Osteocyte (in vitro differentiated cells): ENCODE measurements at regions not wholly inside any gene's neighbourhood (a gene's known extent, or its start where the extent isn't known, plus 50 kb on each side); places are given as distances from the start of the nearest gene placed in this dataset.
"Not testable (repeated sequence)": the region's sequence is repeated elsewhere in the genome, so short reads cannot be mapped to it uniquely, and the experiment has no call there.

Experiments
- DNase-seq: peaks from one replicate; pipeline ENCODE4 v3.0.0; 2021; ENCODE audit warnings: mixed read lengths; ENCODE audit not compliant: unreplicated experiment; ENCODE audit errors: extremely low spot score
- H3K27ac Mint-ChIP-seq: one replicate; pipeline ENCODE4 v1.8.0; 2021; ENCODE audit warnings: mild to moderate bottlenecking, mixed read lengths; ENCODE audit not compliant: unreplicated experiment
- H3K27me3 Mint-ChIP-seq: one replicate; pipeline ENCODE4 v1.8.0; 2021; ENCODE audit warnings: mixed read lengths; ENCODE audit not compliant: unreplicated experiment
- H3K36me3 Mint-ChIP-seq: one replicate; pipeline ENCODE4 v1.8.0; 2021; ENCODE audit warnings: mixed read lengths; ENCODE audit not compliant: unreplicated experiment
- H3K4me1 Mint-ChIP-seq: one replicate; pipeline ENCODE4 v1.8.0; 2021; ENCODE audit warnings: mixed read lengths; ENCODE audit not compliant: unreplicated experiment
- H3K4me3 Mint-ChIP-seq: one replicate; pipeline ENCODE4 v1.8.0; 2021; ENCODE audit warnings: mild to moderate bottlenecking, moderate library complexity, mixed read lengths; ENCODE audit not compliant: unreplicated experiment
- H3K9me3 Mint-ChIP-seq: one replicate; pipeline ENCODE4 v1.8.0; 2021; ENCODE audit warnings: mixed read lengths; ENCODE audit not compliant: unreplicated experiment
- CTCF ChIP-seq: fragments of 200-600 bp; sonication (generic); IDR thresholded peaks from 2 replicates; pipeline ENCODE4 v1.5.0; 2021; ENCODE audit warnings: antibody characterized with exemption, mild to moderate bottlenecking, moderate library complexity

- no peak overlapping the region for H3K27ac Mint-ChIP-seq
- no peak overlapping the region for H3K4me3 Mint-ChIP-seq
- H3K27me3 Mint-ChIP-seq = no peaks in the 10 kb centered on the region
- peaks cover 13% of the 10 kb centered on the region for H3K4me1 Mint-ChIP-seq
- no peaks in the 10 kb centered on the region for H3K36me3 Mint-ChIP-seq
- H3K9me3 Mint-ChIP-seq = no peaks in the 10 kb centered on the region
- no peak for TF ChIP-seq CTCF
- no peak for DNase-seq
These were observed 101.8 kb upstream of the RBMS3 start for GRCh38 chr3:29178809-29179793.

GRCh38 chr3:29181149-29181780 is 99.6 kb upstream of the RBMS3 start:
- Mint-ChIP-seq H3K4me1 (peaks cover 26% of the 10 kb centered on the region), H3K27me3 (no peaks in the 10 kb centered on the region), H3K36me3 (no peaks in the 10 kb centered on the region), H3K4me3 (no peak overlapping the region), H3K27ac (no peak overlapping the region), H3K9me3 (no peaks in the 10 kb centered on the region)
- DNase-seq = no peak
- no peak for TF ChIP-seq CTCF

DNA sequence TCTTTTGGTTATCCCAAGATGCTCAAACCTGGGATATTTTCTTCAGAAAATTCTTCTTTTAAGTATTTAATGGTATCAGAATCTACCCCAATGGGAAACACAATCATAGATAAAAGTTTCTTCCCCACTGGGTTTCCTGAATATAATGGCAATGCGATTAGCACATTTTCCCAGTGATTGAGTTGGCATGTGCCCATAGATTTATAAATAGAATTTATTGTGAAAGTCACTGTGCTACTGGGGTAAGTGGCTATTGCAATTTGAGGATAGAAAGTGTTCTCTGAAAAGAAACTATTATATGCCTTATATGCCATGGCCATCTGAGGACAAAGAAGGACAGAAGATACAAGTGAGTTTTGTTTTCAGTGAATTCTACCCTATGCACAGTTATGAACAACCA is 99.0 kb upstream of the RBMS3 start:
- no peaks in the 10 kb centered on the region for H3K27me3 Mint-ChIP-seq
- peaks cover 24% of the 10 kb centered on the region for H3K4me1 Mint-ChIP-seq
- no peaks in the 10 kb centered on the region for H3K36me3 Mint-ChIP-seq
- H3K9me3 Mint-ChIP-seq = no peaks in the 10 kb centered on the region
- H3K4me3 Mint-ChIP-seq = no peak overlapping the region
- no peak for DNase-seq
- H3K27ac Mint-ChIP-seq = no peak overlapping the region
- no peak for TF ChIP-seq CTCF

- H3K4me1 Mint-ChIP-seq = peaks cover 31% of the 10 kb centered on the region
- not testable (repeated sequence) for H3K27me3 Mint-ChIP-seq, H3K27ac Mint-ChIP-seq, DNase-seq, H3K9me3 Mint-ChIP-seq, H3K36me3 Mint-ChIP-seq, H3K4me3 Mint-ChIP-seq
These were observed 98.0 kb upstream of the RBMS3 start for GRCh38 chr3:29182828-29183227.

DNA sequence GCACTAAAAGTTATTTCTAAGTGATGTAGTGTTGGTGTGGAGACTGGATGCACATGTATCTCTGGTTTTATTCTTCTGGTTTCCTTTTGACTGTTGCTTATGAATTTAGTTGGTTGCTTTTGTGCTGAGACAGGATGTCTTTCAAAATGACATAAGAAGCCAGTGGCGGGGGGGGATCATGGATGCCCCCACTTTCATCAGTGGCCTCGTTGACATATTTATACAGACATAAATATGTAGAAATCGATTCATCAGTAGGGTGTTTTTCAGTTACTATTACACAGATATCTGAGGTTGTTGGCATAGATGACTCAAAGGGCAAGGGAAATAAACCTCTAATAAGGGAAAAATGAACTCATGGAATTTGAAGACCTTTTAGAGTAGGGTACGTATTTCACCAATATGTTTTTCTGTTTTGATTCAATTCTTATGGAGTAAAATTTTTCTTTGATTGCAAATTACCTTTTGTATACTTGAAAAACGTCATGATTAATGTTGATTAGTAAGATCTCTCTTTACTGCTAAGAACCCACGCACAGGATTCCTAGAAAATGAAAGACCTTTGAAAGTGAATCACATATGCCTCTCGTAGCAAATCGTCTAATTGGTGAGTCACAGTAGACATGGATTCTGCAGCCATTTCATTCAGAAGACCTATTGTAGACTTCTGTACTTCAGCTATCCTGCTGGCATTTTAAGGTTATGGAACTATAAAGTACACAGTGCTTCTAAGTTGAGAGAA is 97.4 kb upstream of the RBMS3 start:
- no peaks in the 10 kb centered on the region for H3K27me3 Mint-ChIP-seq
- H3K36me3 Mint-ChIP-seq = no peaks in the 10 kb centered on the region
- no peak for TF ChIP-seq CTCF
- no peak overlapping the region for H3K4me3 Mint-ChIP-seq
- peaks cover 32% of the 10 kb centered on the region for H3K4me1 Mint-ChIP-seq
- no peaks in the 10 kb centered on the region for H3K9me3 Mint-ChIP-seq
- H3K27ac Mint-ChIP-seq = no peak overlapping the region
- no peak for DNase-seq
